GM12878 (cell line): ENCODE measurements at regions not wholly inside any gene's neighbourhood (a gene's known extent, or its start where the extent isn't known, plus 50 kb on each side); places are given as distances from the start of the nearest gene placed in this dataset.

Experiments
- ATAC-seq: fragments of 200-7000 bp; cut with Tn5 transposase; 3 replicates; pipeline ENCODE4 v1.9.1; 2020; ENCODE audit warnings: mild to moderate bottlenecking, moderate library complexity
- BruUV-seq: library from RNA; stranded (reverse); fragments of 400-500 nt; replicated peaks from 2 replicates; lab custom pipeline; 2021; lab: Mats Ljungman, UMichigan
- CTCF ChIA-PET: fragments of 300-600 bp; sonication (Branson Sonifier 250); formaldehyde crosslinking; extraction: SDS; loops from one replicate; lab custom pipeline; 2021; ENCODE audit warnings: inconsistent platforms; lab: Yijun Ruan, JAX
- POLR2A ChIA-PET: fragments of 350-600 bp; formaldehyde crosslinking; extraction: SDS; loops from one replicate; lab custom pipeline; 2021; ENCODE audit warnings: inconsistent platforms; lab: Charles Lee
- RAD21 ChIA-PET: fragments of 300-600 bp; sonication (Branson Sonifier 250); formaldehyde crosslinking; loops from one replicate; lab custom pipeline; 2023; ENCODE audit warnings: antibody characterized with exemption; ENCODE audit not compliant: unreplicated experiment; lab: Charles Lee
- SMC1A ChIA-PET: fragments of 300-600 bp; sonication (Branson Sonifier 250); formaldehyde crosslinking; loops from one replicate; lab custom pipeline; 2023; ENCODE audit not compliant: unreplicated experiment, uncharacterized antibody; lab: Charles Lee
- DNase-seq: peaks from one replicate; pipeline ENCODE4 v3.0.0-alpha.2; 2011; ENCODE audit warnings: low read depth, low spot score
- FAIRE-seq: peaks from 3 replicates; lab custom pipeline; 2011; peaks lifted over from hg19 to GRCh38; lab: Jason Lieb, UNC
- H2AFZ ChIP-seq: 2 replicates; pipeline ENCODE4 v1.6.0; 2011; ENCODE audit warnings: low read depth, low read length, control low read depth; ENCODE audit not compliant: control insufficient read depth
- H3K27ac ChIP-seq: 2 replicates; pipeline ENCODE4 v1.5.1; 2011; ENCODE audit warnings: control low read depth; ENCODE audit not compliant: control insufficient read depth, insufficient read depth
- H3K27me3 ChIP-seq, 2 experiments: replicated peaks in 1 of 2; 2 replicates each; pipeline versions ENCODE4 v1.6.0 to v1.6.1; 2011; ENCODE audit warnings: low read length in 1 of 2; ENCODE audit not compliant: control insufficient read depth in 2 of 2, insufficient read depth in 2 of 2
- H3K36me3 ChIP-seq, 2 experiments: 2 replicates each; pipeline ENCODE4 v1.5.1; 2011; ENCODE audit warnings: low read length in 1 of 2; ENCODE audit not compliant: control insufficient read depth in 2 of 2, insufficient read depth in 2 of 2
- H3K4me1 ChIP-seq: 2 replicates; pipeline ENCODE4 v1.6.1; 2011; ENCODE audit warnings: mild to moderate bottlenecking, low read length, moderate library complexity, mixed read lengths; ENCODE audit not compliant: control insufficient read depth, insufficient read depth
- H3K4me2 ChIP-seq: 2 replicates; pipeline ENCODE4 v1.6.0; 2011; ENCODE audit warnings: control low read depth; ENCODE audit not compliant: control insufficient read depth, insufficient read depth
- H3K4me3 ChIP-seq: fragments of 200-600 bp; sonication (generic); 2 replicates; pipeline ENCODE4 v1.5.1; 2016
- H3K79me2 ChIP-seq: 2 replicates; pipeline ENCODE4 v1.6.0; 2011; ENCODE audit warnings: low read length; ENCODE audit not compliant: control insufficient read depth, insufficient read depth
- H3K9ac ChIP-seq: 2 replicates; pipeline ENCODE4 v1.8.0; 2011; ENCODE audit warnings: low read length, control low read depth, mixed read lengths; ENCODE audit not compliant: control insufficient read depth, insufficient read depth
- H3K9me3 ChIP-seq: replicated peaks from 3 replicates; pipeline ENCODE4 v1.5.1; 2011; ENCODE audit warnings: mild to moderate bottlenecking, low read length; ENCODE audit not compliant: control insufficient read depth, insufficient read depth
- H4K20me1 ChIP-seq: 2 replicates; pipeline ENCODE4 v1.6.0; 2011; ENCODE audit not compliant: control insufficient read depth, insufficient read depth
- CEBPB ChIP-seq, 2 experiments: fragments of 150-350 bp in 1 of 2; IDR thresholded peaks; 2 replicates each; pipeline ENCODE4 v1.6.1; 2012 to 2014; ENCODE audit warnings: low read depth in 2 of 2, low read length in 2 of 2, borderline replicate concordance in 1 of 2, inconsistent platforms in 1 of 2
- ETV6 ChIP-seq, 2 experiments: fragments of 450-650 bp in 1 of 2; IDR thresholded peaks in 1 of 2; conservative IDR thresholded peaks in 1 of 2; 2 replicates each; pipeline ENCODE4 v1.6.1; 2014; ENCODE audit warnings: antibody characterized with exemption in 1 of 2, borderline replicate concordance in 1 of 2, low read depth in 1 of 2, mild to moderate bottlenecking in 1 of 2, moderate library complexity in 1 of 2
- KDM1A ChIP-seq: fragments of 200-600 bp; sonication (generic); IDR thresholded peaks from 2 replicates; pipeline ENCODE4 v1.6.1; 2016; ENCODE audit warnings: borderline replicate concordance
- SIX5 ChIP-seq: IDR thresholded peaks from 2 replicates; pipeline ENCODE4 v1.6.1; 2011; ENCODE audit warnings: mild to moderate bottlenecking, low read depth, low read length, moderate library complexity; ENCODE audit not compliant: severe bottlenecking
- SMARCA5 ChIP-seq: fragments of 450-650 bp; IDR thresholded peaks from 2 replicates; pipeline ENCODE4 v1.6.1; 2017; ENCODE audit warnings: mild to moderate bottlenecking
- TAF1 ChIP-seq: IDR thresholded peaks from 2 replicates; pipeline ENCODE4 v1.6.1; 2011; ENCODE audit warnings: mild to moderate bottlenecking, low read depth, low read length, borderline replicate concordance
- YBX1 ChIP-seq: fragments of 450-650 bp; IDR thresholded peaks from 2 replicates; pipeline ENCODE4 v1.6.1; 2016; ENCODE audit warnings: antibody characterized with exemption
- YY1 ChIP-seq: IDR thresholded peaks from 2 replicates; pipeline ENCODE4 v1.6.1; 2011; ENCODE audit warnings: low read depth, mild to moderate bottlenecking, low read length
- ZBTB11 ChIP-seq: fragments of 450-650 bp; formaldehyde crosslinking; IDR thresholded peaks from 2 replicates; pipeline ENCODE4 v1.5.0; 2022; ENCODE audit warnings: mild to moderate bottlenecking, missing genetic modification characterization
- ZNF592 ChIP-seq: fragments of 450-650 bp; IDR thresholded peaks from 2 replicates; pipeline ENCODE4 v1.6.1; 2017; ENCODE audit warnings: mild to moderate bottlenecking, moderate library complexity
- WGBS: methylation state at CpG from one replicate; pipeline ENCODE4 v1.1.6; 2016; ENCODE audit warnings: low lambda C conversion rate; ENCODE audit not compliant: insufficient replicate concordance, insufficient coverage; ENCODE audit errors: missing lambda C conversion rate; 5-methylcytosine and 5-hydroxymethylcytosine counted together
- in situ Hi-C: fragments of 300-500 bp; cut with MboI; formaldehyde crosslinking; loops from 9 replicates; pipeline ENCODE4 v1.14.3; 2018; ENCODE audit warnings: mixed read lengths
- intact Hi-C: fragments of 100-400 bp; cut with micrococcal nuclease; formaldehyde crosslinking; loops from one replicate; pipeline ENCODE4 v1.14.2; 2022; ENCODE audit not compliant: unreplicated experiment

GRCh38 chr10:77713521-77714280, 76.1 kb upstream of the KCNMA1 start:
- H3K79me2 ChIP-seq, result peaks cover 4% of the 10 kb centered on the region
- H3K27me3 ChIP-seq, result no peaks in the 10 kb centered on the region; a peak in 1 of 4 replicates
- H3K4me3 ChIP-seq, result no peak overlapping the region
- H3K36me3 ChIP-seq, result no peaks in the 10 kb centered on the region
- ChIA-PET CTCF (interaction anchor here (0.8 to 15.5 kb wide), 28 partner anchors 8 to 544 kb away, joined by 3 to 403 read pairs (median 6); no protein-coding TSS in a partner anchor), POLR2A (interaction anchor here (0.6 kb wide), 2 partner anchors 45 to 124 kb away, joined by 4 to 5 read pairs; no protein-coding TSS in a partner anchor), SMC1A (interaction anchor here (0.6 to 11.9 kb wide), 17 partner anchors 14 to 547 kb away, joined by 3 to 291 read pairs (median 5); no protein-coding TSS in a partner anchor), RAD21 (interaction anchor here (0.7 to 8.7 kb wide), 10 partner anchors 31 to 549 kb away, joined by 3 to 290 read pairs (median 10); partner anchors contain the start of gene KCNMA1)
- WGBS, result 60% methylated on average over 14 of the region's 14 CpGs
- no peaks in the 10 kb centered on the region for H4K20me1 ChIP-seq
- no peak for ATAC-seq
- peaks cover 21% of the 10 kb centered on the region for H3K4me1 ChIP-seq
- in situ Hi-C loops, result no loop called here
- no peak for TF ChIP-seq YY1
- no peak for TF ChIP-seq ETV6 (conservative IDR thresholded peaks at IDR 0.05 in 1 of 2, IDR thresholded peaks at IDR 0.05 in 1 of 2; ENCODE audit: borderline replicate concordance in 1 of 2, low read depth in 1 of 2)
- TF ChIP-seq KDM1A, result no peak
- no peak for TF ChIP-seq ZNF592
- TF ChIP-seq ZBTB11 (CRISPR knock-in tag), result no peak
- TF ChIP-seq CEBPB (IDR thresholded peaks at IDR 0.05; ENCODE audit: borderline replicate concordance in 1 of 2, low read depth in 2 of 2, low read length in 2 of 2), result no peak
- TF ChIP-seq SMARCA5, result no peak
- TF ChIP-seq SIX5, result no peak
- no peak for TF ChIP-seq TAF1
- TF ChIP-seq YBX1, result no peak
- no peak overlapping the region for H3K27ac ChIP-seq
- intact Hi-C loops, result loop anchor here (5.0 kb wide), 2 partner anchors 36 to 321 kb away; no protein-coding TSS in a partner anchor
- no peak overlapping the region for H2AFZ ChIP-seq
- H3K4me2 ChIP-seq, result no peak overlapping the region
- H3K9me3 ChIP-seq, result no peaks in the 10 kb centered on the region
- no peak for DNase-seq
- BruUV-seq, result no TSS peak
- H3K9ac ChIP-seq, result no peak overlapping the region
- no peak for FAIRE-seq
